Left forelimb (tissue), 1 donor: ENCODE measurements at regions not wholly inside any gene's neighbourhood (a gene's known extent, or its start where the extent isn't known, plus 50 kb on each side); places are given as distances from the start of the nearest gene placed in this dataset.
"Not testable (repeated sequence)": the region's sequence is repeated elsewhere in the genome, so short reads cannot be mapped to it uniquely, and the experiment has no call there.

Source experiments
- DNase-seq: peaks from one replicate; pipeline ENCODE4 v3.0.0-alpha.2; 2018; ENCODE audit warnings: low spot score

- DNase-seq, result no peak
These were observed 168.6 kb downstream of the IER5 start for GRCh38 chr1:181257117-181257516.

- DNase-seq, result no peak
These were observed 170.7 kb downstream of the IER5 start for GRCh38 chr1:181259026-181259745.

- no peak for DNase-seq
These were observed 171.8 kb downstream of the IER5 start for GRCh38 chr1:181260271-181260670.

- DNase-seq, result no peak
These were observed 172.5 kb downstream of the IER5 start for GRCh38 chr1:181260994-181261393.

- DNase-seq, result no peak
These were observed 173.6 kb downstream of the IER5 start for GRCh38 chr1:181262069-181262468.

- DNase-seq, result no peak
These were observed 174.9 kb downstream of the IER5 start for GRCh38 chr1:181263444-181263843.

- no peak for DNase-seq
These were observed 176.3 kb downstream of the IER5 start for GRCh38 chr1:181264821-181265220.

- DNase-seq, result no peak
These were observed 196.5 kb downstream of the IER5 start for GRCh38 chr1:181284978-181285377.

GRCh38 chr1:181295217-181295616, 188.1 kb upstream of the CACNA1E start:
- DNase-seq, result no peak

- DNase-seq, result no peak
These were observed 187.1 kb upstream of the CACNA1E start for GRCh38 chr1:181296180-181296579.

- DNase-seq, result no peak
These were observed 175.2 kb upstream of the CACNA1E start for GRCh38 chr1:181308098-181308497.

GRCh38 chr1:181310560-181310959, 172.8 kb upstream of the CACNA1E start:
- DNase-seq, result no peak

- no peak for DNase-seq
These were observed 170.4 kb upstream of the CACNA1E start for GRCh38 chr1:181312946-181313345.

GRCh38 chr1:181313466-181313865, 169.9 kb upstream of the CACNA1E start:
- DNase-seq, result no peak

GRCh38 chr1:181314010-181314409, 169.3 kb upstream of the CACNA1E start:
- DNase-seq, result no peak

GRCh38 chr1:181314959-181315358, 168.4 kb upstream of the CACNA1E start:
- DNase-seq, result no peak

GRCh38 chr1:181317261-181317930, 165.9 kb upstream of the CACNA1E start:
- DNase-seq, result no peak

- no peak for DNase-seq
These were observed 165.1 kb upstream of the CACNA1E start for GRCh38 chr1:181318022-181318857.

- DNase-seq, result no peak
These were observed 164.5 kb upstream of the CACNA1E start for GRCh38 chr1:181318858-181319235.

GRCh38 chr1:181319907-181320306, 163.4 kb upstream of the CACNA1E start:
- DNase-seq, result no peak

GRCh38 chr1:181324797-181325616, 158.3 kb upstream of the CACNA1E start:
- no peak for DNase-seq

GRCh38 chr1:181325765-181326164, 157.6 kb upstream of the CACNA1E start:
- not testable (repeated sequence) for DNase-seq
